A673 (cell line): ENCODE measurements at regions not wholly inside any gene's neighbourhood (a gene's known extent, or its start where the extent isn't known, plus 50 kb on each side); places are given as distances from the start of the nearest gene placed in this dataset.

ENCODE experiments used
- BruUV-seq: library from RNA; stranded (reverse); fragments of 400-500 nt; replicated peaks from 2 replicates; lab custom pipeline; 2021; lab: Mats Ljungman, UMichigan
- CTCF ChIA-PET: fragments of 300-600 bp; sonication (Branson Sonifier 250); formaldehyde crosslinking; loops from one replicate; lab custom pipeline; 2022; ENCODE audit warnings: antibody characterized with exemption; lab: Charles Lee
- POLR2A ChIA-PET: fragments of 300-600 bp; sonication (Branson Sonifier 250); formaldehyde crosslinking; loops from one replicate; lab custom pipeline; 2022; ENCODE audit warnings: antibody characterized with exemption; ENCODE audit not compliant: low non-redundant PET; lab: Charles Lee
- DNase-seq: peaks from one replicate; pipeline ENCODE4 v3.0.0-alpha.2; 2015; ENCODE audit warnings: low spot score
- H3K27ac ChIP-seq: fragments of 200-600 bp; sonication (generic); 2 replicates; pipeline ENCODE4 v1.5.1; 2016; ENCODE audit warnings: mixed run types, low read depth, mild to moderate bottlenecking, mixed read lengths, antibody characterized with exemption, low read length; ENCODE audit not compliant: poor library complexity, severe bottlenecking
- H3K27me3 ChIP-seq: fragments of 200-600 bp; sonication (generic); replicated peaks from 2 replicates; pipeline ENCODE4 v1.6.1; 2017; ENCODE audit warnings: mixed run types, low read depth, mild to moderate bottlenecking, mixed read lengths, antibody characterized with exemption, low read length; ENCODE audit not compliant: insufficient read depth, poor library complexity
- H3K36me3 ChIP-seq: fragments of 200-600 bp; sonication (generic); 2 replicates; pipeline ENCODE4 v1.6.1; 2016; ENCODE audit warnings: mixed run types, mild to moderate bottlenecking, mixed read lengths, antibody characterized with exemption, low read length; ENCODE audit not compliant: insufficient read depth, poor library complexity, severe bottlenecking
- H3K4me1 ChIP-seq: fragments of 200-600 bp; sonication (generic); 2 replicates; pipeline ENCODE4 v1.6.1; 2017; ENCODE audit warnings: mixed run types, mild to moderate bottlenecking, mixed read lengths, antibody characterized with exemption, low read length; ENCODE audit not compliant: insufficient read depth, poor library complexity, severe bottlenecking
- H3K4me3 ChIP-seq: fragments of 200-600 bp; sonication (generic); 2 replicates; pipeline ENCODE4 v1.5.1; 2016; ENCODE audit warnings: low read depth, mixed run types, mild to moderate bottlenecking, mixed read lengths, low read length; ENCODE audit not compliant: poor library complexity, severe bottlenecking
- H3K9me3 ChIP-seq: fragments of 200-600 bp; sonication (generic); 2 replicates; pipeline ENCODE4 v1.6.1; 2016; ENCODE audit warnings: mixed run types, low read depth, mild to moderate bottlenecking, mixed read lengths, antibody characterized with exemption, low read length; ENCODE audit not compliant: poor library complexity, severe bottlenecking
- EZH2 ChIP-seq: fragments of 200-600 bp; sonication (generic); IDR thresholded peaks from 2 replicates; pipeline ENCODE4 v1.6.1; 2017; ENCODE audit warnings: borderline replicate concordance, low read depth, mild to moderate bottlenecking, mixed read lengths, antibody characterized with exemption, low read length; ENCODE audit not compliant: poor library complexity, severe bottlenecking
- intact Hi-C: fragments of 100-400 bp; cut with micrococcal nuclease; formaldehyde crosslinking; loops from one replicate; pipeline ENCODE4 v1.10.0; 2022; ENCODE audit not compliant: unreplicated experiment
- TF ChIP-seq, protein P1 (sequence below): fragments of 300-800, 200-600 bp; sonication (generic); conservative IDR thresholded peaks from 2 replicates; pipeline ENCODE4 v1.5.1; 2017; ENCODE audit warnings: low read depth, mild to moderate bottlenecking, antibody characterized with exemption, low read length, moderate library complexity, mixed read lengths

GRCh38 chr12:95418142-95418541, 55.8 kb upstream of the METAP2 start:
- no peaks in the 10 kb centered on the region for H3K27me3 ChIP-seq
- TF ChIP-seq, protein P1, sequence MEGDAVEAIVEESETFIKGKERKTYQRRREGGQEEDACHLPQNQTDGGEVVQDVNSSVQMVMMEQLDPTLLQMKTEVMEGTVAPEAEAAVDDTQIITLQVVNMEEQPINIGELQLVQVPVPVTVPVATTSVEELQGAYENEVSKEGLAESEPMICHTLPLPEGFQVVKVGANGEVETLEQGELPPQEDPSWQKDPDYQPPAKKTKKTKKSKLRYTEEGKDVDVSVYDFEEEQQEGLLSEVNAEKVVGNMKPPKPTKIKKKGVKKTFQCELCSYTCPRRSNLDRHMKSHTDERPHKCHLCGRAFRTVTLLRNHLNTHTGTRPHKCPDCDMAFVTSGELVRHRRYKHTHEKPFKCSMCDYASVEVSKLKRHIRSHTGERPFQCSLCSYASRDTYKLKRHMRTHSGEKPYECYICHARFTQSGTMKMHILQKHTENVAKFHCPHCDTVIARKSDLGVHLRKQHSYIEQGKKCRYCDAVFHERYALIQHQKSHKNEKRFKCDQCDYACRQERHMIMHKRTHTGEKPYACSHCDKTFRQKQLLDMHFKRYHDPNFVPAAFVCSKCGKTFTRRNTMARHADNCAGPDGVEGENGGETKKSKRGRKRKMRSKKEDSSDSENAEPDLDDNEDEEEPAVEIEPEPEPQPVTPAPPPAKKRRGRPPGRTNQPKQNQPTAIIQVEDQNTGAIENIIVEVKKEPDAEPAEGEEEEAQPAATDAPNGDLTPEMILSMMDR = no peak
- TF ChIP-seq EZH2 = no peak
- ChIA-PET CTCF (no interaction called here), POLR2A (interaction anchor here (0.7 kb wide), 1 partner anchor 379 kb away, joined by 4 read pairs; no protein-coding TSS in a partner anchor)
- intact Hi-C loops = no loop called here
- no TSS peak for BruUV-seq
- H3K4me1 ChIP-seq = peaks cover 6% of the 10 kb centered on the region
- H3K9me3 ChIP-seq = no peaks in the 10 kb centered on the region
- no peak for DNase-seq
- H3K4me3 ChIP-seq = no peak overlapping the region
- H3K36me3 ChIP-seq = no peaks in the 10 kb centered on the region
- no peak overlapping the region for H3K27ac ChIP-seq
